ENCODE measurements at regions not wholly inside any gene's neighbourhood (a gene's known extent, or its start where the extent isn't known, plus 50 kb on each side); places are given as distances from the start of the nearest gene placed in this dataset.

- TF ChIP-seq PATZ1 (CRISPR knock-in tag; IDR thresholded peaks at IDR 0.05; ENCODE audit: borderline replicate concordance) (no peak), BACH2 (CRISPR knock-in tag; IDR thresholded peaks at IDR 0.05; ENCODE audit: borderline replicate concordance) (no peak), ZNF8 (CRISPR knock-in tag; IDR thresholded peaks at IDR 0.05) (no peak), CSDC2 (CRISPR knock-in tag; IDR thresholded peaks at IDR 0.05) (no peak), ZNF565 (CRISPR knock-in tag; conservative IDR thresholded peaks at IDR 0.05; ENCODE audit: low read depth) (no peak), ARNTL (CRISPR knock-in tag; IDR thresholded peaks at IDR 0.05; ENCODE audit: borderline replicate concordance, low read depth) (no peak), TOX (CRISPR knock-in tag; IDR thresholded peaks at IDR 0.05; ENCODE audit: borderline replicate concordance) (no peak), ZNF70 (CRISPR knock-in tag; IDR thresholded peaks at IDR 0.05) (no peak), PPARA (CRISPR knock-in tag; IDR thresholded peaks at IDR 0.05; ENCODE audit: borderline replicate concordance) (no peak), OSR1 (CRISPR knock-in tag; IDR thresholded peaks at IDR 0.05) (no peak), RARB (CRISPR knock-in tag; IDR thresholded peaks at IDR 0.05) (no peak), CREB5 (CRISPR knock-in tag; IDR thresholded peaks at IDR 0.05; ENCODE audit: low read depth) (no peak), CSRNP3 (CRISPR knock-in tag; IDR thresholded peaks at IDR 0.05) (no peak), ESRRG (CRISPR knock-in tag; IDR thresholded peaks at IDR 0.05) (no peak), GLIS3 (CRISPR knock-in tag; IDR thresholded peaks at IDR 0.05) (no peak), ZFP3 (CRISPR knock-in tag; IDR thresholded peaks at IDR 0.05) (no peak), ISL1 (CRISPR knock-in tag; IDR thresholded peaks at IDR 0.05) (no peak)
- no peak for ATAC-seq
Observed at GRCh38 chr1:157237981-157238380, 99.8 kb upstream of the ETV3 start.

GRCh38 chr1:157237522-157237921 lies 99.3 kb upstream of the ETV3 start:
- ATAC-seq = no peak
- TF ChIP-seq ARNTL (CRISPR knock-in tag; IDR thresholded peaks at IDR 0.05; ENCODE audit: borderline replicate concordance, low read depth) (no peak), OSR1 (CRISPR knock-in tag; IDR thresholded peaks at IDR 0.05) (no peak), BACH2 (CRISPR knock-in tag; IDR thresholded peaks at IDR 0.05; ENCODE audit: borderline replicate concordance) (no peak), ZFP30 (CRISPR knock-in tag; IDR thresholded peaks at IDR 0.05) (no peak), TSHZ2 (CRISPR knock-in tag; IDR thresholded peaks at IDR 0.05) (no peak), ZC3H10 (CRISPR knock-in tag; IDR thresholded peaks at IDR 0.05) (no peak), ZNF8 (CRISPR knock-in tag; IDR thresholded peaks at IDR 0.05) (no peak), ZFP3 (CRISPR knock-in tag; IDR thresholded peaks at IDR 0.05) (no peak), PPARA (CRISPR knock-in tag; IDR thresholded peaks at IDR 0.05; ENCODE audit: borderline replicate concordance) (no peak), CSDC2 (CRISPR knock-in tag; IDR thresholded peaks at IDR 0.05) (no peak), RARB (CRISPR knock-in tag; IDR thresholded peaks at IDR 0.05) (no peak), SNAI2 (CRISPR knock-in tag; IDR thresholded peaks at IDR 0.05) (no peak), CREB5 (CRISPR knock-in tag; IDR thresholded peaks at IDR 0.05; ENCODE audit: low read depth) (no peak), POU6F1 (CRISPR knock-in tag; IDR thresholded peaks at IDR 0.05; ENCODE audit: borderline replicate concordance, low read depth) (no peak), ZNF70 (CRISPR knock-in tag; IDR thresholded peaks at IDR 0.05) (no peak), ZNF565 (CRISPR knock-in tag; conservative IDR thresholded peaks at IDR 0.05; ENCODE audit: low read depth) (no peak), ESRRG (CRISPR knock-in tag; IDR thresholded peaks at IDR 0.05) (no peak), TCF4 (CRISPR knock-in tag; IDR thresholded peaks at IDR 0.05; ENCODE audit: borderline replicate concordance) (no peak), TOX (CRISPR knock-in tag; IDR thresholded peaks at IDR 0.05; ENCODE audit: borderline replicate concordance) (no peak)

Measured in SK-N-SH treated with all-trans-retinoic acid at 6 μM for 48 hours (cell line).